Psoas muscle (tissue), 7 donors: ENCODE measurements at regions not wholly inside any gene's neighbourhood (a gene's known extent, or its start where the extent isn't known, plus 50 kb on each side); places are given as distances from the start of the nearest gene placed in this dataset.
A peak's percentile ranks its signal among the peaks of the same experiment; 100 is the strongest.
"Not testable (repeated sequence)": the region's sequence is repeated elsewhere in the genome, so short reads cannot be mapped to it uniquely, and the experiment has no call there.

Source experiments
- ATAC-seq, 4 donors: fragments of 200-7000 bp; cut with Tn5 transposase; one replicate each; pipeline ENCODE4 v1.9.1; 2020; ENCODE audit warnings: moderate library complexity in 3 of 4, mild to moderate bottlenecking in 2 of 4
- DNase-seq, 2 donors: peaks; one replicate each; pipeline ENCODE4 v3.0.0-alpha.2; 2020
- H3K27ac ChIP-seq: fragments of 200-600 bp; one replicate; pipeline ENCODE4 v1.8.0; 2022
- H3K27me3 ChIP-seq, 3 donors: fragments of 200-600 bp in 1 of 3; one replicate each; pipeline versions ENCODE4 v1.6.1 to v1.8.0; 2013 to 2022; ENCODE audit warnings: low read length in 2 of 3, mild to moderate bottlenecking in 2 of 3, moderate library complexity in 1 of 3; ENCODE audit not compliant: insufficient read depth in 3 of 3
- H3K36me3 ChIP-seq, 2 donors: fragments of 200-600 bp in 1 of 2; one replicate each; pipeline versions ENCODE4 v1.6.1 to v1.8.0; 2013 to 2022; ENCODE audit warnings: low read depth in 1 of 2, mild to moderate bottlenecking in 1 of 2, moderate library complexity in 1 of 2; ENCODE audit not compliant: insufficient read depth in 1 of 2
- H3K4me1 ChIP-seq: fragments of 200-600 bp; one replicate; pipeline ENCODE4 v1.8.0; 2022
- H3K4me3 ChIP-seq: fragments of 200-600 bp; one replicate; pipeline ENCODE4 v1.8.0; 2022; ENCODE audit warnings: mild to moderate bottlenecking
- H3K9me3 ChIP-seq: fragments of 200-600 bp; one replicate; pipeline ENCODE4 v1.8.0; 2022
- WGBS, 3 donors: extraction: QIAGEN DNeasy Blood & Tissue Kit; methylation state at CpG; one replicate each; pipeline versions ENCODE4 v1.1.6 to v1.1.7; 2013; 5-methylcytosine and 5-hydroxymethylcytosine counted together
- intact Hi-C, 2 donors: fragments of 100-400 bp; cut with DNase I; formaldehyde crosslinking; loops; one replicate each; pipeline versions ENCODE4 v1.11.0 to v1.14.2; 2022
- TF ChIP-seq, protein P1 (sequence below): fragments of 200-600 bp; IDR thresholded peaks from one replicate; pipeline ENCODE4 v1.8.0; 2022; ENCODE audit warnings: antibody characterized with exemption
- donor health status: healthy with polysubstance abuse.
- donor health status: DM: no; HTN: no; CAD: no; lungs with moderate emphysema.
- donor health status: Bipolar disorder and iron deficiency.
- donor health status: healthy.
- donor health status: DM: yes; HTN: yes; CAD: no.
- donor health status: DM: no; HTN: no; CAD: no.
- donor health status: DM: yes; HTN: yes; CAD: no.

DNA sequence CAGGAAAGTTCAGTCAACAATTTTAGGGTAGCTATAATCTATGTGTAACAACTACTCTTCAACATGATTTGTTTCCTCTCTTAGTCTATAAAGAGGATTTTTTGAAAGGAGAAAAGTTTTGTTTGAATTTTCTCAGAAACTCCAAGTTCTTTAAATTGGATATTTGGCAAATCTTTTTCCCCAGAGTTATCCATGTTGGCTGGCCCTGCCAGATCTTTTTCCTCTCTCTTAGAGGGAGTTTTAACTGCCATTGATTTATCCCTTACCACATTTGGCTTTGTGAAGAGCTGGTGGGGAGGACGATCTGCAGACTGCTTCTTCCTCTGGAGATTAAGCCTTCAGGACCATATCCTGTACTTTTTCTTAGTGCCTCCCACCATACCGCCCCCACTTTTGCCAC is 64.9 kb upstream of the ROPN1 start:
- TF ChIP-seq, protein P1, sequence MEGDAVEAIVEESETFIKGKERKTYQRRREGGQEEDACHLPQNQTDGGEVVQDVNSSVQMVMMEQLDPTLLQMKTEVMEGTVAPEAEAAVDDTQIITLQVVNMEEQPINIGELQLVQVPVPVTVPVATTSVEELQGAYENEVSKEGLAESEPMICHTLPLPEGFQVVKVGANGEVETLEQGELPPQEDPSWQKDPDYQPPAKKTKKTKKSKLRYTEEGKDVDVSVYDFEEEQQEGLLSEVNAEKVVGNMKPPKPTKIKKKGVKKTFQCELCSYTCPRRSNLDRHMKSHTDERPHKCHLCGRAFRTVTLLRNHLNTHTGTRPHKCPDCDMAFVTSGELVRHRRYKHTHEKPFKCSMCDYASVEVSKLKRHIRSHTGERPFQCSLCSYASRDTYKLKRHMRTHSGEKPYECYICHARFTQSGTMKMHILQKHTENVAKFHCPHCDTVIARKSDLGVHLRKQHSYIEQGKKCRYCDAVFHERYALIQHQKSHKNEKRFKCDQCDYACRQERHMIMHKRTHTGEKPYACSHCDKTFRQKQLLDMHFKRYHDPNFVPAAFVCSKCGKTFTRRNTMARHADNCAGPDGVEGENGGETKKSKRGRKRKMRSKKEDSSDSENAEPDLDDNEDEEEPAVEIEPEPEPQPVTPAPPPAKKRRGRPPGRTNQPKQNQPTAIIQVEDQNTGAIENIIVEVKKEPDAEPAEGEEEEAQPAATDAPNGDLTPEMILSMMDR = no peak
- H3K9me3 ChIP-seq = no peaks in the 10 kb centered on the region
- H3K4me3 ChIP-seq = no peak overlapping the region
- no peaks in the 10 kb centered on the region for H3K36me3 ChIP-seq
- H3K4me1 ChIP-seq = no peaks in the 10 kb centered on the region
- no peak overlapping the region for H3K27ac ChIP-seq
- H3K27me3 ChIP-seq = no peaks in the 10 kb centered on the region
- intact Hi-C loops = no loop called here
- ATAC-seq (no peak), DNase-seq (no peak)
- WGBS, 3 donors = 43 to 59% (median 54%) methylated on average over 2 of the region's 2 CpGs

DNA sequence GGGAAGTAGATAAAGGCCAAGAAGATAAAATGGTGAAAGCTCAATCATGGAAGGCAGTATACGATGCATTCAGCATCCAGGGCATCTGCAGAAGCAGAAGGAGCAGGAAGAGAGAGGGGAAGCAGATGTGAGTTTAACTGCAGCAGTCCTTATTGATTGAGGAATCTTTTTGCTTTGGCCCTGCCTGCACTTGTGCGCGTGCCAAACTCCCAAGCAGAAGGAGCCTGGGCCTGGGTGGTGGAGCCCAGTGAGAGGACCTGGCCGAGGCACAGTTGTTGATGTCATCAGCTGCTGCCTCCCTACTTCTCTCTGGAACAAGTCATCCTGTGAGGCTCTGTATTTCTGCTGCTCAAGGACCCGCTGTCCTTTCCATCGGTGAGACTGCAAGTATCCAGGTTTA is 65.5 kb upstream of the ROPN1 start:
- no peaks in the 10 kb centered on the region for H3K4me1 ChIP-seq
- no peak overlapping the region for H3K27ac ChIP-seq
- TF ChIP-seq, protein P1 = no peak
- no peaks in the 10 kb centered on the region for H3K36me3 ChIP-seq
- no peaks in the 10 kb centered on the region for H3K27me3 ChIP-seq
- H3K4me3 ChIP-seq = no peak overlapping the region
- ATAC-seq (no peak), DNase-seq (peak; percentile 20 to 48)
- intact Hi-C loops = no loop called here
- H3K9me3 ChIP-seq = no peaks in the 10 kb centered on the region
- 60 to 66% (median 63%) methylated on average over 6 of the region's 6 CpGs for WGBS, 3 donors

DNA sequence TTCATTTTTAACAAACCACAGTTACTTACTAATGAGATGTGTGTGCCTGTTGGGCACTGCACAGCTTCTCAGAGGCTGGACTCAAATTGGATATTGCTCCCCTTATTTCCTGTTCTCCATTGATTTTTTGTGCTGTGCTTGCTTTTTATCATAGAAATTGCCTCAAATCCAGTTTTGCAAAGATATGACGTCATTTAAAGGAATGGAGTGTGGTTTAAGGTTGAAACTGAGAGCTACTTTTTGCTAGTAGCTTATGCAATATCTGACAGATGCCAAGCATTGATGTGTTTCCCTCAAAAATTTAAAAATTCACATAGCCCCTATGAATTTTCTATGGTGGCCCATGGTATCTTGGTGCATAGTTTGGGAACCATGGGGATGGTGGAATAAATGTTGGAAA is 67.7 kb upstream of the ROPN1 start:
- Histone ChIP-seq H3K27ac (no peak overlapping the region), H3K36me3 (no peaks in the 10 kb centered on the region), H3K27me3 (no peaks in the 10 kb centered on the region), H3K9me3 (no peaks in the 10 kb centered on the region), H3K4me1 (peaks cover 11% of the 10 kb centered on the region), H3K4me3 (no peak overlapping the region)
- no peak for DNase-seq
- ATAC-seq = no peak
- intact Hi-C loops = no loop called here
- TF ChIP-seq, protein P1 = no peak
- WGBS, 3 donors = 64 to 81% (median 70%) methylated on average over 1 of the region's 1 CpG

DNA sequence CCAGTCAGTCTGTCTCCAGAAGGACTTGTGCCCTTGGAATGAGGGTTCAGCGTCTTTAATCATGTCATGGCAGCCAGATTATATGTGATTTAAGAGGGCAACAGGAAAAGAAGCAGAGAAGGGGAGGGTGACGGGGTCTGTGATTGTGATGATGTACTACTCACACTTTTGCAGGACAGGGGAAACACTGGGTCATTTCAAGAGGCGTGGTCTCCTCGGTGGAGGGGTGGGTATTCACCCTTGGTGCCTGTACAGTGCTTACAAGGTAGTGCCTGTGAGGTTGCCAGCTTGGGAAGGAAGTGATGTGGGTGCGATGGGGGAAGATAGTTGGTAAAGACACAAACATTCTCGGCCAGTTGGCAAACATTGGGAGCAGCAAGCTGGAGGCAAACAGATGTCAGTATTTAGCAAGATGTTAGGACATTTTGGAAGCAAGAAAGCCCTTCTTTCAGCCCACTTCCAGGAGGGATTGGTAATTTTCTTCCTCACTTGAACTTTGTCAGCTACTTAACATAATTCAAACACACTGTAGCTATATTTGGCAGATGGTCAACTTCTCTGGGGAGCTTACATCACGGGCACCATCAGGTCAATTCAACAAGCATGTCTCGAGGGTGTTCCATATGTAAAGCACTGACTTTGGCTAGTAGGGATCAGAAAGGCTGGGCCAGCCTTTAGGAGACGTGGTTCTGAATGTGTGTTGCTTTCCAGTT is 71.4 kb upstream of the ROPN1 start:
- DNase-seq (no peak), ATAC-seq (peak in 2 of 4 donors; percentile 27 to 44)
- peaks cover 11% of the 10 kb centered on the region for H3K4me1 ChIP-seq
- 42 to 60% (median 50%) methylated on average over 9 of the region's 9 CpGs for WGBS, 3 donors
- TF ChIP-seq, protein P1 = no peak
- H3K36me3 ChIP-seq = no peaks in the 10 kb centered on the region
- no peak overlapping the region for H3K27ac ChIP-seq
- H3K4me3 ChIP-seq = no peak overlapping the region
- H3K27me3 ChIP-seq = no peaks in the 10 kb centered on the region
- intact Hi-C loops = no loop called here
- no peaks in the 10 kb centered on the region for H3K9me3 ChIP-seq

DNA sequence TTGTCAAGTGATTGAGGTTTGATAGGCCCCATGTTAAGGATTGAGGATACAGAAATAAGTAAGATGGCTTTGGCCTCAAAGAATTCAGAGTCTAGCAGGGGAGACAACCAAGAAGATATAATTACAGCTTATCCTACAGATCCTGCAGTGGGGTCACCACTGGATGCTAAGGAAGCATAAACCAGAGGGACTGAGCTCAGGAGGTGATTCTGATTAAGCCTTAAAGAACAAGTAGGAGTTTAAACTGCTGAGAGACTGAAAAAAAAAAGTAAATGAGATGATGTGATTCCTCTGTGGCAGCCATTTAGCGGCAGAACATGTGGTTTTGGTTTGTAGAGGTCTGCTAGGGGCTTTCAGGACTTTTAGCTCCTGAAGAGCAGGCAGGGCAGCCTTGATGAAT is 72.1 kb upstream of the ROPN1 start:
- no peaks in the 10 kb centered on the region for H3K9me3 ChIP-seq
- DNase-seq (no peak), ATAC-seq (no peak)
- no peak overlapping the region for H3K4me3 ChIP-seq
- WGBS, 3 donors = 88 to 92% (median 92%) methylated on average over 1 of the region's 1 CpG
- no peak overlapping the region for H3K27ac ChIP-seq
- intact Hi-C loops = no loop called here
- no peaks in the 10 kb centered on the region for H3K36me3 ChIP-seq
- TF ChIP-seq, protein P1 = no peak
- no peaks in the 10 kb centered on the region for H3K27me3 ChIP-seq
- peaks cover 11% of the 10 kb centered on the region for H3K4me1 ChIP-seq

DNA sequence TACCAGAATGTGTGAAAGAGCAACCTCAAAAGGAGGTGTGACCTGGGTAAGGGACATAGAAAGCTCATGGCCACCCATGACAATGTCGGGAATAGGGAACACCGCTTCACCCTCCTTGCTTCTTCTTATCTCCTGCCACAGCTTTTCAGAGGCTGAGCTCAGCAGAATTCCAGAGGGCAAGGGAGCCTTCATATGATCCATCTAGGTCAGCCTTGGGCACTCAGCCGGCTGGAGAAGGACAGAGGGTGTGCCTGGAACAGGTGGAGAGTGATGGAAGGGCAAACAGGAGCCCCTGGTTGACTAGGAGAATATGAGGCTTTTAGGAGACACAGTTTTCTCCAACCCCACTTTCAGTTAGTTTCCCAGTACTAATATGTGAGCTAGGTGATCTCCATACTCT is 74.6 kb upstream of the ROPN1 start:
- not testable (repeated sequence) for H3K36me3 ChIP-seq, H3K9me3 ChIP-seq, H3K27ac ChIP-seq, H3K27me3 ChIP-seq, DNase-seq, H3K4me3 ChIP-seq
- intact Hi-C loops = loop anchor here in 1 of 2 donors (5.0 kb wide), 1 partner anchor 34 kb away; the partner anchor contains the start of gene KALRN
- 48 to 63% (median 62%) methylated on average over 3 of the region's 3 CpGs for WGBS, 3 donors
- ATAC-seq = peak; percentile 32 to 67 (median 58)
- peaks cover 20% of the 10 kb centered on the region for H3K4me1 ChIP-seq

DNA sequence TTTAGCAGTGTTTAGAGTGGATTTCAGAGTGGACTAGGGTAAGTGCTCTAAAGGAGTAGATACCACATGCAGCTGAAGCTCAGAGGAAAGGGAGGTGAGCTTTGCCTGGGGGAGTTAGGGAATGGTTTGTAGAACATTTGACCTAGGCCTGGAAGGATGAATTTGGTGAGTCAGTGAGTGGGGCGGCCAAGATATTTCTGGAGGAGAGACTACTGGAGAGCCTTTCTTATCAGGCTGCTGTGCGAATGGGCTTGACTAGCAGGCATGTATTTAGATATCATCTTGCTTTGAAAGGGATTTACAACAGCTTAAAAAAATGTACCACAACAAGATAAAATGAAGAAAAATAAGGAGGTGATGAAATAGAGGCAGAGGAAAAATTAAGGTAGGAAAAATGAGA is 77.8 kb upstream of the ROPN1 start:
- DNase-seq, H3K36me3 ChIP-seq, H3K4me1 ChIP-seq, H3K27me3 ChIP-seq, H3K9me3 ChIP-seq, H3K4me3 ChIP-seq, H3K27ac ChIP-seq: not testable (repeated sequence)
- ATAC-seq = peak in 3 of 4 donors; percentile 63 to 88 (median 82)
- WGBS, 3 donors = 39 to 67% (median 58%) methylated on average over 2 of the region's 2 CpGs
- intact Hi-C loops = loop anchor here (5.0 kb wide), 1 partner anchor 37 kb away; the partner anchor contains the start of gene KALRN (in 2 of the 2)
